Ramos (cell line): ENCODE measurements at regions not wholly inside any gene's neighbourhood (a gene's known extent, or its start where the extent isn't known, plus 50 kb on each side); places are given as distances from the start of the nearest gene placed in this dataset.
"Not testable (repeated sequence)": the region's sequence is repeated elsewhere in the genome, so short reads cannot be mapped to it uniquely, and the experiment has no call there.

ENCODE experiments used
- in situ Hi-C: fragments of 300-500 bp; cut with MboI; formaldehyde crosslinking; loops from one replicate; pipeline ENCODE4 v1.14.3; 2022; ENCODE audit warnings: low sequenced_read_pairs; ENCODE audit not compliant: unreplicated experiment

DNA sequence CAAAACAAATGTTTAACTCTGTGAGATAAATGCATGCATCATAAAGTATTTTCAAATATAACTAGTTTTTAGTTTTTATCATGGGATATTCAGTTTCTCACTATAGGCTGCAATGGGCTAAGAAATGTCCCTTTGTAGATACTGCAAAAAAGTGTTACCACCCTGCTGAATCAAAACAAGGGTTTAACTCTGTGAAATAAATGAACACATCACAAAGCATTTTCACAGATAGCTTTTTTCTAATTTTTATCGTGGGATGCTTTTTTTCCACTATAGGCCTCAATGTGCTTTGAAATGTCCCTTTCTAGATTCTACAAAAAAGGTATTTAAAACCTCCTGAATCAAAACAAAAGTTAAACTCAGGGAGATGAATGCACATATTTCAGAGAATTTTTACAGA lies 541.1 kb downstream of the KCNJ18 start:
- in situ Hi-C loops: no loop called here

GRCh38 chr17:22242472-22242871 lies 550.1 kb downstream of the KCNJ18 start:
- in situ Hi-C loops: no loop called here

DNA sequence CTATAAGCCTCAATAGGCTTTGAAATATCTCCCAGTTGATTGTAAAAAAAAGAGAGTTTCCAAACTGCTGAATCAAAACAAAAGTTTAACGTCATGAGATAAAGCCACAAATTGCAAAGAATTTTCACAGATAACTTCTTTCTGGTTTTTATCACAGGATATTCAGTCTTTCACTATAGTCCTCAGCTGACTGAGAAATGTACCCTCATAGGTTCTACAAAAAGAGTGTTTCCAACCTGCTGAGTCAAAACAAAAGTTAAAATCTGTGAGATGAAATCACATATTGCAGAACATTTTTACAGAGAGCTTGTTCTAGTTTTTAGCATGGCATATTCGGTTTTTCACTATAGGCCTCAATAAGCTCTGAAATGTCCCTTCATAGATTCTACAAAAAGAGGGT lies 559.2 kb downstream of the KCNJ18 start:
- in situ Hi-C loops: no loop called here

GRCh38 chr17:22253007-22253406 lies 560.7 kb downstream of the KCNJ18 start:
- in situ Hi-C loops: no loop called here

DNA sequence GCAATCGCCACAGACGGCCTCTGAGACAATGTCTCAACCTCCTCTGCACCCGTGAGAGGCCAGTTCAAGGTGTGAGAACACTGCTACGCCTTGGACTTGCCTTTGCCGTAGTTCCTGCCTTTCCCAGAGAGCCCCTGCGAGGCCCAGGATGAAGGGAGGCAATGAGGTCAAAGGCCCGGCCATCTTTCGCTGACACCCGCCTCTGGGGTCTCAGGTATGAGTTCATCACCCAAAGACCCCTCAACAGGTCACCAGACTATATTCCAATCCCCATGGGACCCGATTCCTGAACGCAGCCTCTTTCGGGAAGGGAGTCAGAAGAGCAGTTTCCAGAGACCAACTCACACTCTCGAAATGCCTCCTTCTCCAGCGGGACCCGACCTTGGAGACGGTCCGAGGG lies 573.5 kb downstream of the KCNJ18 start:
- in situ Hi-C loops: no loop called here

GRCh38 chr17:22266231-22266630 lies 573.9 kb downstream of the KCNJ18 start:
- in situ Hi-C loops: no loop called here

GRCh38 chr17:22267019-22267418 lies 574.7 kb downstream of the KCNJ18 start:
- in situ Hi-C loops: no loop called here

DNA sequence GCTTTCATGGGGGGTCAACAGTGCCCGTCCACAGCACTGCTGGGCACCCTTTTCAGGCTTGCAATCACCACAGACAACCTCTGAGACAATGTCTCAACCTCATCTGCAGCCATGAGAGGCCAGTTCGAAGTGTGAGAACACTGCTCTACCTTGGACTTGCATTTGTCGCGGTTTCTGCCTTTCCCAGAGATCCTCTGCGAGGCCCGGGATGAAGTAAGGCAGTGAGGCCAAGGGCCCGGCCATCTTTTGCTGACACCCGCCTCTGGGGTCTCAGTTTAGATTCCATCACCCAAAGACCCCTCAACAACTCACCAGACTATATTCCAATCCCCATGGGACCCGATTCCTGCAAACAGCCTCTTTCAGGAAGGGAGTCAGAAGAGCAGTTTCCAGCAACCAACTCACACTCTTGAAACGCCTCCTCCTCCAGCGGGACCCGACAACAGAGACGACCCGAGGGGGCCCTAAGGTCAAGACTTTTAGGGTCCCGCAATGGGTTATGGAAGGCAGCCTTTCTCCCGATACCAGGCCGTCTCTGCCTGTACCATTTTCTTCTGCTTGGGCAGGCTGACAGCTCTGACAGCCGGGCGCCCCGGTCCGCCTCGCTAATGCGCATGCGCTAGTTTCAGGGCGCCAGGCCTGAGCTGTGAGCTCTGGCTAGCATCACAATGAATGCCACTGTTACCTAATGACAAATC lies 576.0 kb downstream of the KCNJ18 start:
- in situ Hi-C loops: no loop called here

GRCh38 chr17:22268912-22269220 lies 576.5 kb downstream of the KCNJ18 start:
- in situ Hi-C loops: no loop called here

GRCh38 chr17:22270381-22270780 lies 578.1 kb downstream of the KCNJ18 start:
- in situ Hi-C loops: no loop called here

DNA sequence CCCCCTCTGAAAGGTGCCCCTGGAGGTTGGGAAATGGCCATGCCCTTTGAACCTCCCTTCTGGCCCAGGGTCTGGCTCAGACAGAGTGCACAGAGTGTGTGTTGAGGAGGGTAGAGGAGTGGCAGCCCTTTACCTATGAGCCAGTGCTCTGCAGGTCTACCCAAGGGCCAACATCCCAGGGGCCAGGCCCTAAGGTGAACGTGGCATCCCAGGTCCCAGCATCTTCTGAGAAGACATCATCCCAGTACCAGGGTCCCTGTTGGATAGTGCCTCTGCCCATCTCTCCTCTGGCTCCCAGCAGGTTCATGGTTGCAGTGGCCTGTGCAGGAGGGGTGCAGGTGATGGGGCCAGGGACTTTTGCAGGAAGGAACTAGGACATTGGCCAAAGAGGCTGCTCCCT lies 578.5 kb downstream of the KCNJ18 start:
- in situ Hi-C loops: not testable (repeated sequence)

DNA sequence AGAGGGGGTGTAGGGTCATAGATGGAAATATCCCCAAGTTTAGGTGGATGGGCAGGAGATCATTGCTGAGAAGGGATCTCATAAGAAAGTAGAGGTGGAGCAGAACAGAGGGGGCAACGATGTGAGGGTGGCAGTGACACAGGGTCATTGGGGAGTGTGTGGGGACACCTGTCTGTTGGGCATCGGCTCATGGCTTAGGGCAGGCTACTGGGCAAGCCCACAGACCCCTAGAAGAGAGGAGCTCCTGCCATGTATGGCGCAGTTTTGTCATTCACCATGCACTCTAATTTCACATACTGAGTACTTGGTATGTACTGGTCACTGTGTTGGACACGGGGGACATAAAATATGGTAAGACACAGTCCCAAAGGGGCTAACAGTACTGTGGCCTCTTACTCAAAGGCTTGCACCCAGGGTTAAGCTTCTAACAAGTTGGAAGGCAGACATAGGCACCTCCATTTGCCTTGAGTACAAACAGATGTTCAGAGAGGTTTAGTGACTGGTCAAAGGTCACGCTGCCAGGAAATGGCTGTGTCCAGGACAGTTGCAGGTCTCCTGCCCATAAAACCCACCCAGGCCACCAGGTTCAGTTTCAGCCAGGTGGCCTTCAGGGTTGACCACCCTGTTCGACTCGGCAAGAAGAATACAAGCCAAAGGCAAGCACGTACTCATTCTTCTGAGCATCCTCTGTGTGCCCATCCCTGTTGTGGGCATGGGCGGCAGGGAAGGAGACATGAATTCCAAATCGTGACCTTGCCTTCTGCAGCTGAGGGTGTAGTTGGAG lies 580.2 kb downstream of the KCNJ18 start:
- in situ Hi-C loops: no loop called here

GRCh38 chr17:22273308-22273707 lies 581.0 kb downstream of the KCNJ18 start:
- in situ Hi-C loops: no loop called here

- in situ Hi-C loops: no loop called here
Measured at GRCh38 chr17:22277595-22277994, 585.3 kb downstream of the KCNJ18 start.

- in situ Hi-C loops: no loop called here
Measured at GRCh38 chr17:22278302-22279275, 586.3 kb downstream of the KCNJ18 start.

DNA sequence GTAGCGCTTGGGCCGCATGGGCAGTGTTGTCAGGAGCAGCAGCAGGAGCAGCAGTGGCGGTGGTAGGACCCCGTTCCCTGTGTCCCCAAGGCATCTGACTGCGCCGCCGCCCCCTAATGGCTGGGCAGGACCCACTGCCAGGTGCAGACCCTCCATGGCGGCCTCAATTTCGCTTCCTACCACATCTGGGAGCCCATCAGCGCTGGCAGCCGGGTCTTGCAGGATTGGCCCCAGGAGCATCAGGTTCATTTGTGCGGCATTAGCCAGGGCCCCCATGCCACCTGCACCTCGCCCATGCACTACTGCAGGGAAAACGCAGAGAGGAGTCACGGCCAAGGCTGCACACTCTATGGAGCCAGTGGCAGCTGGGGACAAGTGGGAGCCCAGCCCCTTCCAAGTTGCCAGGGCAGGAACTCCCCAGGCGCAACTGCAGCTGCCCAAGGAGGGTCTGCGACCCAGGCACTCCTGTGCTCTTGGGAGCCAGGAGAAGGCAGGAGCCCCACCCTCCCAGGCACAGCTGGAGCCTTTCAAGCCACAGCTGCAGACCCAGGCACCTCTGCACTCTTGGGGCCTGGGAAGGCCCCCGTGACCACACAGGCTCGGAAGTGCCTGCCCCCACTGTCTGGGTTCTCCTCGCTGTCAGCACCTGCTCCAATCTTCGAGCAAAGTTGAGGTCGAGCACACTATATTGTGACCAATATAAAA lies 594.2 kb downstream of the KCNJ18 start:
- in situ Hi-C loops: no loop called here

- in situ Hi-C loops: not testable (repeated sequence)
Measured at GRCh38 chr17:22298484-22298951, 606.2 kb downstream of the KCNJ18 start.

DNA sequence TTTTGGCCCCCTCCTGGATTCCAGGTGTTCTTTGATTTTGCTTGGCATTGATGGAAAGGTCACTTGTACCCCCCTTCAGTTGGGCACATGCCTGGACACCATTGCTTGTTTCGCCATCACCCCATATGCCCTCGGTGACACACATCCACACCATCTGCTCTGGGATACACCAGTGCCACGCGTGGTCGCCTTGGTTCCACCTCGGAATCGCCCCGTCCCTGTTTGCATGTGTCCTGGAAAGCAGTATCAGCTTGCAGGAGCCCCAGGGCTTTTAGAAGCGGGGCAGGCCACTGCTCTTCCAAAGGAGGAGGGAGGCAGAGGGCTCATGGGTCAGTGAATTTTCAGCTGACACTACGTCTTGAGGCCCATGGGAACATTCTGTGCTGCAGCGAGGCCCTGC lies 607.9 kb downstream of the KCNJ18 start:
- in situ Hi-C loops: loop anchor here (25.0 kb wide), 1 partner anchor 162 kb away; no protein-coding TSS in a partner anchor

GRCh38 chr17:22300731-22301352 lies 608.5 kb downstream of the KCNJ18 start:
- in situ Hi-C loops: loop anchor here (25.0 kb wide), 1 partner anchor 161 kb away; no protein-coding TSS in a partner anchor
